ENCODE measurements at regions not wholly inside any gene's neighbourhood (a gene's known extent, or its start where the extent isn't known, plus 50 kb on each side); places are given as distances from the start of the nearest gene placed in this dataset.

DNA sequence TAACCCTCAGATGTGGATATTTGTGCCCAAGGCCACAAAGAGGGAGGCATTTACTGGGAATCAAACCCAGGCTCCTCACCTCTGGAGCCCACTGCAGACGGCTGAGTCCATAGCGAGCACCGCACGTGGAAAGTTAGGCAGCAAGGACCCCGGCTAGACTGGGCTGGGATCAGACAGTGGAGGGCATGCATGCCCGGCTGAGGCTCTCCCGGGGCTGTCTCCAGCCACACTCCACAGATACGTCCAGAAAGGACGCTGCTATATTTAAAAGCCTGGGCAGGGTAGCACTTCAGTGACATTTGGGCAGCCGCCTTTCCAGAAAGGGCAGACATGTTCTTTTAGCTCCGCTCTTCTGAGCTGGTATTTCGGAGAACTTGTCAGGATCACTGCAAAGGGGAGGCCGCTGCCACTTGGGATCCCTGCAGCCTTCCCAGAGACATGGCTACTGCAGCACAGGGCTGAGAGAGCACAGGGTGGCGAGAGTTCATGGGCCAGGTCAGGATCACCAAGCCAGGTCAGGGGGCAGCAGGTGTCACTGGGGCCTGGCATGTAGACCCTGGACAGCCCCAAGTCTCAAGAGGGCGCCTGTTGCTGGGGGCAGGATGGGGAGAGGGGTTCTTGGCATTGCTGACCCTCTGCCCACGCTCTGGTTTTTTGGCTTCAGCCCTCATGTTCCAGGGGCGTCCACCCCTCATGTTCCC, 121.7 kb downstream of the PHETA1 start:
- CTCF ChIA-PET (ENCODE audit: partially characterized antibody): interaction anchor here (1.1 kb wide), 1 partner anchor 43 kb away, joined by 3 read pairs; no protein-coding TSS in a partner anchor
- Histone ChIP-seq H3K23ac (ENCODE audit: insufficient read length) (no peak overlapping the region), H3K18ac (ENCODE audit: extremely low read depth, low read length) (no peak overlapping the region)

More for the DNA sequence above, 121.7 kb downstream of the PHETA1 start:
- Histone ChIP-seq H2BK15ac (ENCODE audit: low read length) (no peak overlapping the region), H3K9ac (replicated peaks in 1 of 4; ENCODE audit: extremely low read depth in 1 of 4, low read depth in 3 of 4, low read length in 3 of 4) (no peak overlapping the region), H2BK5ac (ENCODE audit: low read depth, low read length) (no peak overlapping the region), H3K4me2 (ENCODE audit: insufficient read depth in 1 of 2, low read depth in 2 of 2, low read length in 2 of 2) (no peak overlapping the region), H2AK5ac (ENCODE audit: low read depth, low read length) (no peak overlapping the region), H3K27ac (ENCODE audit: low read depth, low read length) (no peak overlapping the region), H3K79me2 (ENCODE audit: control insufficient read depth in 1 of 2, insufficient read depth in 2 of 2, low read length in 2 of 2) (no peaks in the 10 kb centered on the region), H3K23me2 (ENCODE audit: low read depth, low read length) (no peaks in the 10 kb centered on the region), H4K91ac (replicated peaks; ENCODE audit: insufficient read length, low read length) (no peak overlapping the region), H3K27me3 (replicated peaks in 1 of 4; ENCODE audit: control insufficient read depth in 3 of 4, extremely low read depth in 1 of 4, insufficient read depth in 3 of 4, low read length in 3 of 4) (no peaks in the 10 kb centered on the region), H3K79me1 (ENCODE audit: low read depth, low read length) (no peaks in the 10 kb centered on the region), H2BK12ac (ENCODE audit: low read depth, low read length) (no peak overlapping the region), H3K4ac (replicated peaks; ENCODE audit: insufficient read length, low read depth, low read length) (no peak overlapping the region), H3K36me3 (ENCODE audit: control insufficient read depth in 2 of 4, insufficient read depth in 4 of 4, low read length in 3 of 4) (no peaks in the 10 kb centered on the region), H2BK120ac (replicated peaks; ENCODE audit: low read depth, low read length) (no peak overlapping the region), H4K8ac (ENCODE audit: extremely low read depth, insufficient read depth, low read length) (no peak overlapping the region), H3K4me3 (ENCODE audit: extremely low read depth in 1 of 4, insufficient read depth in 2 of 4, low read depth in 3 of 4, low read length in 4 of 4) (no peak overlapping the region), H4K5ac (ENCODE audit: insufficient read length, low read depth, low read length) (no peak overlapping the region), H3K14ac (ENCODE audit: insufficient read length) (no peak overlapping the region), H3K4me1 (replicated peaks in 1 of 4; ENCODE audit: control insufficient read depth in 3 of 4, insufficient read depth in 4 of 4, low read length in 3 of 4) (peaks cover 0 to 5% (median 2%) of the 10 kb centered on the region in 4 experiments; a peak in 4 of 7 replicates), H2BK20ac (ENCODE audit: low read length) (no peak overlapping the region), H4K20me1 (replicated peaks in 1 of 2; ENCODE audit: control insufficient read depth in 1 of 2, insufficient read depth in 2 of 2, low read length in 2 of 2) (no peaks in the 10 kb centered on the region), H3K9me3 (ENCODE audit: insufficient read depth in 2 of 2, low read depth in 1 of 2, low read length in 1 of 2) (peaks cover 5 to 7% of the 10 kb centered on the region in 2 experiments; a peak in 2 of 4 replicates), H3K56ac (replicated peaks; ENCODE audit: insufficient read length, low read depth, low read length) (no peak overlapping the region), H2AFZ (ENCODE audit: low read length) (no peak overlapping the region)
- WGBS, 2 experiments (ENCODE audit: extremely low coverage in 1 of 2, insufficient coverage in 1 of 2, insufficient read length in 1 of 2, insufficient replicate concordance in 2 of 2, low coverage in 1 of 2, low lambda C conversion rate in 2 of 2, missing lambda C conversion rate in 1 of 2): 92% methylated on average over 17 of the region's 17 CpGs; no CpG with 5 or more reads in 1 of the 2 experiments
- FAIRE-seq: no peak
- no peak for DNase-seq (ENCODE audit: low read depth in 1 of 2, low spot score in 2 of 2)
- POLR2A ChIA-PET (ENCODE audit: partially characterized antibody): no interaction called here
- TF ChIP-seq YY1 (IDR thresholded peaks at IDR 0.05; ENCODE audit: low read depth, low read length) (no peak), RFX5 (IDR thresholded peaks at IDR 0.05; ENCODE audit: borderline replicate concordance, low read depth, low read length) (no peak), TEAD4 (IDR thresholded peaks at IDR 0.05; ENCODE audit: low read depth, low read length) (no peak), KDM1A (IDR thresholded peaks at IDR 0.05; ENCODE audit: borderline replicate concordance, low read length) (no peak), GABPA (IDR thresholded peaks at IDR 0.05; ENCODE audit: borderline replicate concordance, insufficient read depth, low read length) (no peak), PHF8 (conservative IDR thresholded peaks at IDR 0.05; ENCODE audit: low read depth, low read length) (no peak), CBX8 (IDR thresholded peaks at IDR 0.05; ENCODE audit: borderline replicate concordance, low read depth, low read length) (no peak), EZH2 (IDR thresholded peaks at IDR 0.05; ENCODE audit: low read depth, low read length, severe bottlenecking) (no peak)
